ENCODE measurements at regions not wholly inside any gene's neighbourhood (a gene's known extent, or its start where the extent isn't known, plus 50 kb on each side); places are given as distances from the start of the nearest gene placed in this dataset.

DNA sequence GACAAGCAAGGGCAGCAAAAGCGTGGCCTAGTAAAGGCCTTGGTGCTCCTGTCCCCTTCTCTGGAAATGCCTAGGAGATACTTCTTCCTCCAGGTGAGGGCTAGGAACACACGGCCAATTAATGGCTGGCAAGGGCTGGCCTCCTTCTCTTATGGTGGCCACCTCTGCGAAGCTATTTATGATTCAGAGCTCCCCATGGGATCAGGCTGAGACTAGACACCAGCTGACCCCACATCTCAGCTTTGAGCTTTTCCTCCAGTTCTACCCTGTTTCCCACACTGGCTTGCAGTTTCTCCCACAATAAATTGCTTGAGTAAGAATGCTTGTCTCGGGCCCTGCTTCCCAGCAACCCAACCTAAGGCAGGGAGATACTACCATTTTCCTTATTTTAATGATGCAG is 53.7 kb downstream of the CAMK2N1 start:
- H3K9me2 ChIP-seq, result no peaks in the 10 kb centered on the region
- no peak overlapping the region for H3K4me2 ChIP-seq
- H3F3A ChIP-seq (replicated peaks; ENCODE audit: insufficient read depth), result no peaks in the 10 kb centered on the region
- no peaks in the 10 kb centered on the region for H3K27me3 ChIP-seq (ENCODE audit: insufficient read depth)
- no peaks in the 10 kb centered on the region for H4K20me1 ChIP-seq (ENCODE audit: insufficient read depth)
- H3K27ac ChIP-seq (ENCODE audit: low read depth in 2 of 2, low read length in 1 of 2), result no peak overlapping the region
- CTCF ChIA-PET, result interaction anchor here (0.9 to 8.7 kb wide), 11 partner anchors 9 to 457 kb away, joined by 3 to 101 read pairs (median 17); partner anchors contain the start of gene CAMK2N1
- H2AFZ ChIP-seq (ENCODE audit: low read depth), result no peak overlapping the region
- WGBS (ENCODE audit: low lambda C conversion rate), result 84% methylated on average over 3 of the region's 4 CpGs
- no peaks in the 10 kb centered on the region for H3K9me3 ChIP-seq
- POLR2A ChIA-PET, result no interaction called here
- H3K4me3 ChIP-seq (ENCODE audit: low read depth in 2 of 2, low read length in 1 of 2), result no peak overlapping the region
- no peaks in the 10 kb centered on the region for H3K79me2 ChIP-seq (ENCODE audit: insufficient read depth)
- no peak overlapping the region for H3K9ac ChIP-seq
- no peaks in the 10 kb centered on the region; a peak in 1 of 4 replicates for H3K4me1 ChIP-seq (ENCODE audit: control insufficient read depth in 1 of 2, insufficient read depth in 2 of 2, low read depth in 1 of 2, low read length in 1 of 2)
- TF ChIP-seq, protein P1, sequence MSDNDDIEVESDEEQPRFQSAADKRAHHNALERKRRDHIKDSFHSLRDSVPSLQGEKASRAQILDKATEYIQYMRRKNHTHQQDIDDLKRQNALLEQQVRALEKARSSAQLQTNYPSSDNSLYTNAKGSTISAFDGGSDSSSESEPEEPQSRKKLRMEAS (IDR thresholded peaks at IDR 0.05; ENCODE audit: low read depth), result no peak
- TF ChIP-seq ELF1 (IDR thresholded peaks at IDR 0.05), result no peak
- no peak for TF ChIP-seq JUND (IDR thresholded peaks at IDR 0.05)
- TF ChIP-seq CHD2 (IDR thresholded peaks at IDR 0.05; ENCODE audit: low read length, partially characterized antibody), result no peak
- TF ChIP-seq, protein P2, sequence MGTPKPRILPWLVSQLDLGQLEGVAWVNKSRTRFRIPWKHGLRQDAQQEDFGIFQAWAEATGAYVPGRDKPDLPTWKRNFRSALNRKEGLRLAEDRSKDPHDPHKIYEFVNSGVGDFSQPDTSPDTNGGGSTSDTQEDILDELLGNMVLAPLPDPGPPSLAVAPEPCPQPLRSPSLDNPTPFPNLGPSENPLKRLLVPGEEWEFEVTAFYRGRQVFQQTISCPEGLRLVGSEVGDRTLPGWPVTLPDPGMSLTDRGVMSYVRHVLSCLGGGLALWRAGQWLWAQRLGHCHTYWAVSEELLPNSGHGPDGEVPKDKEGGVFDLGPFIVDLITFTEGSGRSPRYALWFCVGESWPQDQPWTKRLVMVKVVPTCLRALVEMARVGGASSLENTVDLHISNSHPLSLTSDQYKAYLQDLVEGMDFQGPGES (IDR thresholded peaks at IDR 0.05; ENCODE audit: low read depth, low read length), result no peak
- H3K36me3 ChIP-seq (replicated peaks in 1 of 2; ENCODE audit: control insufficient read depth in 1 of 2, insufficient read depth in 2 of 2, low read length in 1 of 2), result no peaks in the 10 kb centered on the region
- DNase-seq, result no peak

DNA sequence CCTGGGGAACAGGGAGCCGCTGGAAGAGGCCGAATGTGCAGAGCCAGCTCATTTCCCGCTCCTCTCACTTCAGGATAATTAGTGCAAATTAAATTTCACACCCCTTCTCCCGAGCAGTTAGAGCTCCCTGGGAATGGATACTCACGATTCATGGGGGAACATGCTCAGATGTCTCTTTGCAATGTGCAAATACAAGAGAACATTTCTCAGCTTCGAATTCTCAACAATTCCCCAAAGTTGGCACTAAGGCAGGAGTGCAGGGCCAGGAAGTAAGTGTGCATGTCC is 54.9 kb downstream of the CAMK2N1 start:
- POLR2A ChIA-PET, result no interaction called here

More for the DNA sequence above, 54.9 kb downstream of the CAMK2N1 start:
- H3K9ac ChIP-seq, result no peak overlapping the region
- no peaks in the 10 kb centered on the region for H3K36me3 ChIP-seq (replicated peaks in 1 of 2; ENCODE audit: control insufficient read depth in 1 of 2, insufficient read depth in 2 of 2, low read length in 1 of 2)
- TF ChIP-seq MXI1 (IDR thresholded peaks at IDR 0.05; ENCODE audit: low read depth, low read length) (no peak), GATA2 (CRISPR knock-in tag; IDR thresholded peaks at IDR 0.05) (no peak), NFIC (IDR thresholded peaks at IDR 0.05; ENCODE audit: borderline replicate concordance) (no peak), FOSL2 (IDR thresholded peaks at IDR 0.05; ENCODE audit: borderline replicate concordance, low read depth) (no peak), JUND (IDR thresholded peaks at IDR 0.05) (no peak), GABPA (IDR thresholded peaks at IDR 0.05; ENCODE audit: low read depth) (no peak), POLR2AphosphoS5 (IDR thresholded peaks at IDR 0.05; ENCODE audit: low read depth, low read length) (no peak), RAD21 (IDR thresholded peaks at IDR 0.05; ENCODE audit: low read length) (no peak), NRF1 (IDR thresholded peaks at IDR 0.05; ENCODE audit: low read depth, low read length) (no peak), SIN3A (IDR thresholded peaks at IDR 0.05; ENCODE audit: borderline replicate concordance, low read depth, low read length) (no peak)
- TF ChIP-seq, protein P3, sequence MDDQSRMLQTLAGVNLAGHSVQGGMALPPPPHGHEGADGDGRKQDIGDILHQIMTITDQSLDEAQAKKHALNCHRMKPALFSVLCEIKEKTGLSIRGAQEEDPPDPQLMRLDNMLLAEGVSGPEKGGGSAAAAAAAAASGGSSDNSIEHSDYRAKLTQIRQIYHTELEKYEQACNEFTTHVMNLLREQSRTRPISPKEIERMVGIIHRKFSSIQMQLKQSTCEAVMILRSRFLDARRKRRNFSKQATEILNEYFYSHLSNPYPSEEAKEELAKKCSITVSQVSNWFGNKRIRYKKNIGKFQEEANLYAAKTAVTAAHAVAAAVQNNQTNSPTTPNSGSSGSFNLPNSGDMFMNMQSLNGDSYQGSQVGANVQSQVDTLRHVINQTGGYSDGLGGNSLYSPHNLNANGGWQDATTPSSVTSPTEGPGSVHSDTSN (IDR thresholded peaks at IDR 0.05), result no peak
- TF ChIP-seq, protein P2 (IDR thresholded peaks at IDR 0.05; ENCODE audit: low read depth, low read length), result no peak
- TF ChIP-seq, protein P4, sequence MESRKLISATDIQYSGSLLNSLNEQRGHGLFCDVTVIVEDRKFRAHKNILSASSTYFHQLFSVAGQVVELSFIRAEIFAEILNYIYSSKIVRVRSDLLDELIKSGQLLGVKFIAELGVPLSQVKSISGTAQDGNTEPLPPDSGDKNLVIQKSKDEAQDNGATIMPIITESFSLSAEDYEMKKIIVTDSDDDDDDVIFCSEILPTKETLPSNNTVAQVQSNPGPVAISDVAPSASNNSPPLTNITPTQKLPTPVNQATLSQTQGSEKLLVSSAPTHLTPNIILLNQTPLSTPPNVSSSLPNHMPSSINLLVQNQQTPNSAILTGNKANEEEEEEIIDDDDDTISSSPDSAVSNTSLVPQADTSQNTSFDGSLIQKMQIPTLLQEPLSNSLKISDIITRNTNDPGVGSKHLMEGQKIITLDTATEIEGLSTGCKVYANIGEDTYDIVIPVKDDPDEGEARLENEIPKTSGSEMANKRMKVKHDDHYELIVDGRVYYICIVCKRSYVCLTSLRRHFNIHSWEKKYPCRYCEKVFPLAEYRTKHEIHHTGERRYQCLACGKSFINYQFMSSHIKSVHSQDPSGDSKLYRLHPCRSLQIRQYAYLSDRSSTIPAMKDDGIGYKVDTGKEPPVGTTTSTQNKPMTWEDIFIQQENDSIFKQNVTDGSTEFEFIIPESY (IDR thresholded peaks at IDR 0.05; ENCODE audit: borderline replicate concordance, low read depth), result no peak
- TF ChIP-seq, protein P5, sequence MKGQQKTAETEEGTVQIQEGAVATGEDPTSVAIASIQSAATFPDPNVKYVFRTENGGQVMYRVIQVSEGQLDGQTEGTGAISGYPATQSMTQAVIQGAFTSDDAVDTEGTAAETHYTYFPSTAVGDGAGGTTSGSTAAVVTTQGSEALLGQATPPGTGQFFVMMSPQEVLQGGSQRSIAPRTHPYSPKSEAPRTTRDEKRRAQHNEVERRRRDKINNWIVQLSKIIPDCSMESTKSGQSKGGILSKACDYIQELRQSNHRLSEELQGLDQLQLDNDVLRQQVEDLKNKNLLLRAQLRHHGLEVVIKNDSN (IDR thresholded peaks at IDR 0.05; ENCODE audit: borderline replicate concordance, low read depth), result no peak
- TF ChIP-seq, protein P6, sequence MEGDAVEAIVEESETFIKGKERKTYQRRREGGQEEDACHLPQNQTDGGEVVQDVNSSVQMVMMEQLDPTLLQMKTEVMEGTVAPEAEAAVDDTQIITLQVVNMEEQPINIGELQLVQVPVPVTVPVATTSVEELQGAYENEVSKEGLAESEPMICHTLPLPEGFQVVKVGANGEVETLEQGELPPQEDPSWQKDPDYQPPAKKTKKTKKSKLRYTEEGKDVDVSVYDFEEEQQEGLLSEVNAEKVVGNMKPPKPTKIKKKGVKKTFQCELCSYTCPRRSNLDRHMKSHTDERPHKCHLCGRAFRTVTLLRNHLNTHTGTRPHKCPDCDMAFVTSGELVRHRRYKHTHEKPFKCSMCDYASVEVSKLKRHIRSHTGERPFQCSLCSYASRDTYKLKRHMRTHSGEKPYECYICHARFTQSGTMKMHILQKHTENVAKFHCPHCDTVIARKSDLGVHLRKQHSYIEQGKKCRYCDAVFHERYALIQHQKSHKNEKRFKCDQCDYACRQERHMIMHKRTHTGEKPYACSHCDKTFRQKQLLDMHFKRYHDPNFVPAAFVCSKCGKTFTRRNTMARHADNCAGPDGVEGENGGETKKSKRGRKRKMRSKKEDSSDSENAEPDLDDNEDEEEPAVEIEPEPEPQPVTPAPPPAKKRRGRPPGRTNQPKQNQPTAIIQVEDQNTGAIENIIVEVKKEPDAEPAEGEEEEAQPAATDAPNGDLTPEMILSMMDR (IDR thresholded peaks at IDR 0.05), result no peak
- TF ChIP-seq, protein P7, sequence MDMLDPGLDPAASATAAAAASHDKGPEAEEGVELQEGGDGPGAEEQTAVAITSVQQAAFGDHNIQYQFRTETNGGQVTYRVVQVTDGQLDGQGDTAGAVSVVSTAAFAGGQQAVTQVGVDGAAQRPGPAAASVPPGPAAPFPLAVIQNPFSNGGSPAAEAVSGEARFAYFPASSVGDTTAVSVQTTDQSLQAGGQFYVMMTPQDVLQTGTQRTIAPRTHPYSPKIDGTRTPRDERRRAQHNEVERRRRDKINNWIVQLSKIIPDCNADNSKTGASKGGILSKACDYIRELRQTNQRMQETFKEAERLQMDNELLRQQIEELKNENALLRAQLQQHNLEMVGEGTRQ (IDR thresholded peaks at IDR 0.05; ENCODE audit: borderline replicate concordance, low read depth, low read length), result no peak
- no peaks in the 10 kb centered on the region for H4K20me1 ChIP-seq (ENCODE audit: insufficient read depth)
- DNase-seq, result no peak
- no peaks in the 10 kb centered on the region for H3K79me2 ChIP-seq (ENCODE audit: insufficient read depth)
- H3K27me3 ChIP-seq (ENCODE audit: insufficient read depth), result no peaks in the 10 kb centered on the region
- no peak overlapping the region for H2AFZ ChIP-seq (ENCODE audit: low read depth)
- no peaks in the 10 kb centered on the region for H3K9me3 ChIP-seq
- H3K4me1 ChIP-seq (ENCODE audit: control insufficient read depth in 1 of 2, insufficient read depth in 2 of 2, low read depth in 1 of 2, low read length in 1 of 2), result no peaks in the 10 kb centered on the region; a peak in 2 of 4 replicates
- H3F3A ChIP-seq (replicated peaks; ENCODE audit: insufficient read depth), result no peaks in the 10 kb centered on the region
- CTCF ChIA-PET, result interaction anchor here (0.6 to 8.7 kb wide), 55 partner anchors 8 to 514 kb away, joined by 3 to 101 read pairs (median 4); partner anchors contain the start of gene CAMK2N1
- H3K9me2 ChIP-seq, result no peaks in the 10 kb centered on the region
- no peak overlapping the region for H3K4me2 ChIP-seq
- H3K4me3 ChIP-seq (ENCODE audit: low read depth in 2 of 2, low read length in 1 of 2), result no peak overlapping the region
- WGBS (ENCODE audit: low lambda C conversion rate), result 66% methylated on average over 6 of the region's 6 CpGs
- H3K27ac ChIP-seq (ENCODE audit: low read depth in 2 of 2, low read length in 1 of 2), result no peak overlapping the region
